HG03460 (cell line): ENCODE measurements at regions not wholly inside any gene's neighbourhood (a gene's known extent, or its start where the extent isn't known, plus 50 kb on each side); places are given as distances from the start of the nearest gene placed in this dataset.

Source experiments
- ATAC-seq: cut with Tn5 transposase; IDR thresholded peaks from one replicate; pipeline ENCODE4 v1.9.1; 2021; ENCODE audit not compliant: unreplicated experiment

DNA sequence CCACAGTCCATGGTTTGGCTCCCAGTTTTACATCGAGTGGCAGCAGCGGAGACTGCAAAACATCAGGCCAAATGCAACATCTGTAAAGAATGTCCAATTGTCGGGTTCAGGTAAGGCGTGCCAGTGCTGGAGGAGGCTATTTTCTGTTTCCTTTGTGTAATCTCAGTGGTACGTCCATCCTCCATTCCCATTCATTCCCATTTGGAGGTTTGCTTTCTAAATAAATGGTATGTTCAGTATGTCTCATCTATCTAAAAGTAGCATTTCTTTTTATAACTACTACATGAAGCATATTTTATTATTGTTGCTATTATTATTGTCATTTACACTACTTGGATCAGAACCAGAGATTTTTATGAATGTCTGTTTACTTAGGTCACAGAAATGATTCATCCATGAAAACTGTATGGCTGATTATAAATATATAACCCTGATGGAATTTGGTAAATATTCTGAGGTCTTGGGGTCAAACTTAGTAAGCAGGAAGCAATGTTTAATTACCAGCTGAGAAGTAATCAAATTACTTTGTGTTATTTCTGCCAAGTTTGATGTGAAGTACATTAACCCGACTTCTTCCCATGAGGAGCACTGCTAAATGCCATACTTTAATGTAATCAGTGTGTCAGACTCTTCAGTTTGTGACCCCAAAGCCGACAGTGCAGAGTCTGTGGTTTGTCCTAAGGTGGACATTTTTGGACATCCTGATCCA lies 512.9 kb downstream of the UTRN start:
- no peak for ATAC-seq

DNA sequence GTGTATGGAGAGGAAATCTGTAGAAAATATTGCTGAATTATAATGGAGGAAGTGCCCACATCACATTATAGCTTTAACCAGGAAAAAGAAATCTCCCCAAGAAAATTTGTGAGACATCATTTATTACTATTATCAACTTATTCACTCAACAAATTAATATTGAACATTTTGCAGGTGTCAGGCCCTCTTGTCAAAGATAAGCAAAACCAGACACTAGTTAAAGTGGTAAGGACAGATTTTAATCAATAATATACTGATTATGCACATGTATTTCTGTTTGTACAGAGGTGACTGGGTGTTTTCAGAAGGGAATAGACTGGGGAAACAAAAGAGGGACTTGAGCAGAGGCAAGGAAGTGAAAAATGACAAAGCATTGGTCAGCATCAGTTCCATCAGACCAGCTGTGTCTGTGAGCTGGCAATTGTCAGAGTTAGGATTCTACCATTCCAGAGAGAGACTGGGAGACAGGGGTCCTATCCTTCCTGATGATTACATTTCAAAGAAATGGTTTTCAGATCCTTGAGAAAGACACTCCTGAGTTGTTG lies 519.2 kb downstream of the UTRN start:
- no peak for ATAC-seq

DNA sequence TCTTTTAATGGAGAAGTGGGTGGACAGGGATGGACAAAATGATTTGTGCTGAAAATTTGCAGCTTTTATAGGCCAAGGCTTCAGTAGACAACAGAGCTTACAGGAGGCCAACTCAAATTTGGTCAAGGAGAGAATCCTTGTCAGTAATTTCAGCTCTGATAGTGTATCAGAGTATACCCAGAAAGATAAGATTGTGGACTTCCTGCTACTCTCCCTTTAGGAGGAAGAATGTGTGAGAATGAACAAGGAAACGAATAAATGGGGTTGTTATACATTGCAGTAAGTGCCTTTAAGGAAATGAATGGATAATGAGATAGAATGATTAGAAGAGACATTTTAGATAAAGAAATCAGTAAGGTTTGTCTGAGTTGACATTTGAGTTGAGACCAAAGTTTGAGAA lies 519.9 kb downstream of the UTRN start:
- no peak for ATAC-seq

DNA sequence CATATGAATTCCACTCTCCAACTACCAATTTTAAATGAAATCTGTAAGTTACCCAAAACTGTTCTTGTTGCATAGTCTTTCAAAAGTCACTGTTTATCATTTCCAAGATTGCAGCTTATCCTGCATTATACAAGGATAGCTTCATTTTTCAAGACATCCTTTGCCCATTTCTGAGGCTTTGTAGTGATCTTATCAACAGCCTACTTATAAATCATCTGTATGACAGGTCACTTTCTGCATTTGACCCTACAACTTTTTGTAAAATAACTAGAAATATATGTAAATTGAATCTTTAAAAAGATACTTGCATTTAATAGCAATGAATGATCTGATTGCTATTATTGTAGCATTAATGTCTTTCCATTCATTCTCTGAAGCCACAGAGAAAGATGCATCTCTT lies 521.1 kb downstream of the UTRN start:
- no peak for ATAC-seq

DNA sequence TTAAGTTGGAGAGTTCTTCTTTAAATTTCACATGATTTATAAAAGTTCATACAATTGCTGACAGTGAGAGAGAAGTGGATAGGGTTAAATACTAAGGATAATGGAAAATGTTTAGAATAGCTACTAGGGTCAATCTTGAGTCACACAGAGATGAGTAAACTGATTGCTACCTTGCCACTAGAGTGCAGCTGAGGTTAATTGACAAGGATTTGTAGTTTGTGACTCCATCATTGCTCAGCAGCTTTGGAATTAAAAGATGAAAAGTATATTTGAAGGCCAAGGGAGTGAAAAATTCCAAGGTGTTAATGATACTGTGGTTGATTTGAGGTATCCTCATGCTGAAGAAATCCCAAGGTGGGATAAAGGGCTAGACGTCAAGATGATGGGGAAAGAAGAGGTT lies 524.0 kb downstream of the UTRN start:
- no peak for ATAC-seq

DNA sequence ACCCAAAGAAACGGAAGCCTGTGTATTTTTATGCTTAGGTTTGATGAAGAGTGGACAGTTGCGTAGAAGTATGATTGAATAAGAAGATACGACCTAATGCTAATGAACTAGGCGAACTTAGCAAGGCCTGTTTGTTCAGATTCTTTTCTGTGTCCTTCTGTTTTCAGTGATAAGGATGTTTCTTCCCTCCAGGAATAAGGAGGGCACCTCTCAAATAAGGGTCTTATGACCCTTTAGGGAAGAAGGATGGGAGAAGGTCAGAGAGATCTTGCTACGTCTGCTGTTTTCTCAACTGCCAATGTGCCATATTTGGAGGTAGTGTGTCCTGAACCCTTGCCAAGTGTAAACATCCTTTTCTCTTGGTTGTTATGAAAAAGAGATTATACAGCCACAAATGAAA lies 524.8 kb downstream of the UTRN start:
- ATAC-seq: no peak

DNA sequence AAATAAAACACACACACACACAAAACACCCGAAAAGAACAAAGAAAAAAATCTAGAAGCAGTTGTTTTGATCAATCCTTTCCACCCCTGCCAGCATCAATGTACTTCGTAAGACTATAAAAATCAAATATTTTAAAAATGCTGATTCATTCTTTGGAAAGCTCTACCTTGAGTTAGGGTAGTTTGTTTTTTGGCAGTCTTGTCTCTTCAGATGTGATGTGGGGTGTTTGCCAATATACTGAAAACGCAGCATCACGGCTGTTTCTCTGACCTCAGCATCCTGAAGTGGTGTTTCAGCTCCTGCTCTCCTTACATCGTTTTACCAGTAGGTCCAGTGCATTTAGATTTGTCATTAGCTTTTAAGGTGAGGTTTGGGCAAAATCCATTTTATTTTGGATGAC lies 526.0 kb downstream of the UTRN start:
- no peak for ATAC-seq

DNA sequence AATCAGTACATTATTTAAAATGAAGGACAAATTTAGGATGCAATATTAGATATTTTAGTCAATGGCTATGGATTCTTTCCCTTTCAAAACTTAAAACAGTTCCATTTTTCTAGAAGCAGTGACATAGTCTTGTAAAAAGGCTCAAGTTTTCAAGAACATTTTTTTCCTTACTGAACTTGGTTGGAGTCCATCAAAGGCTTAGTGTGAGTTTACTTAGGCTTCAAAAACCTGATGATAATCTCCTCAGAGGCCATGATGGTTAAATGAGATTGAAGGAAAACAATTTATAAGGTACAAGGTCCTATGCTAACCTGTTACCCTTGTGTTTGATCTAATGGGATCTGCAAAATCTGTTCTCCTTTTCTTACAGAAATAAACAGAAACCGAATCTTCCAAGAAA lies 531.8 kb downstream of the UTRN start:
- ATAC-seq: no peak

DNA sequence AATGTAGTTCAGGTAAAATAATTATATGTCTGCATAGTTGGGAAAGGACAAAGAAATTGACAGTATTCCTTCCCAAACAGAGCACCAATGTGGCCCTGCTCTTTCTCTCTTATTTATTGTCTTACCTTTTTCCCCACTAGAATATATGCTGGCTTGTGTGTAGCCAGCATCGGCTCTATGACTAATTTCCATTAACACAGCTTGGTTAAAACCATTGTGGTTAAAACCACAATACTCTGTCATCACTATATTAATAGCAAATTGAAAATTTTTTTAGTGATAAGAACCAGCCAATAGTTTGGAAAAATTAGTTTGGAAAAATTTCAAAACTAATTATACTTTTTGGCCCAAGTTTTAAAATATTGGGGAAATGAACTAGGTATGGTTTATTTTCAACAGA lies 535.1 kb downstream of the UTRN start:
- no peak for ATAC-seq

DNA sequence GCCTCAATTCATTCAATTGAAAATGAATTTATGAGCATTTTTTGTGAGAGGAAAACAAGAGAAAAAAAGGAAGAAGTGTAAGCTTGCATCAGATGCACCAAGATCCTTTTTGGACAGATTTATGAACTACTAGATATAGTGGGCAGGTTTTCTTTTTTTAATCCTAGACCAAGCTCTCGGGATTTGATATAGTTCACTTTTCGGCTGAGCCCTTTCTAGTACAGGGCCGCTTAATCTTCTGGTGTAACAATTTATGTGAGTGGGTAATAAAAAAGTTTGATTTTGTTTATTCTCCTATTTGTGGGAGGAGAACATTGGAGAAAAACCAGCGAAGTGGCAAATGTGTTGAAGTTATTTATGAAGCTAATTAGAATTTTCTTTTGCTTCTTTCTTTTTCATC lies 538.0 kb downstream of the UTRN start:
- no peak for ATAC-seq

DNA sequence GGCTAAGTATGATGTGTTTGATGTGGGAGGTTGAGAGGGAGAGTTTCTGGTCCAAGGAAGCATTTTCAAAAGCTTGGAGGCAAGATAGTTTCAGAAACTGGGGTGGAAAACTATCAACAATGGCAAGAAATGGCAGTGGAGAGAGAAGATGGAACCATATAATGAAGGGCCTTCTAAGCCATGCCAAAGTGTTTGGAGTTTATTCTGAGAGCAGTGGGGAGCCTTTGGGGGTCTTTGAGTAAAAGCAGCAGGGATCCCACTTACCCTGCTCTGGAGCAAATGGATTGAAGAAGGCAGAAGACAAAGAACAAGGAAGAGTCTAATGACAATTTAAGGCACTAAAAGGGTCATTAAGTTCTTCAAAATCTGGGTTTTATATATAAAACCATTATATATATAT lies 538.9 kb downstream of the UTRN start:
- no peak for ATAC-seq

DNA sequence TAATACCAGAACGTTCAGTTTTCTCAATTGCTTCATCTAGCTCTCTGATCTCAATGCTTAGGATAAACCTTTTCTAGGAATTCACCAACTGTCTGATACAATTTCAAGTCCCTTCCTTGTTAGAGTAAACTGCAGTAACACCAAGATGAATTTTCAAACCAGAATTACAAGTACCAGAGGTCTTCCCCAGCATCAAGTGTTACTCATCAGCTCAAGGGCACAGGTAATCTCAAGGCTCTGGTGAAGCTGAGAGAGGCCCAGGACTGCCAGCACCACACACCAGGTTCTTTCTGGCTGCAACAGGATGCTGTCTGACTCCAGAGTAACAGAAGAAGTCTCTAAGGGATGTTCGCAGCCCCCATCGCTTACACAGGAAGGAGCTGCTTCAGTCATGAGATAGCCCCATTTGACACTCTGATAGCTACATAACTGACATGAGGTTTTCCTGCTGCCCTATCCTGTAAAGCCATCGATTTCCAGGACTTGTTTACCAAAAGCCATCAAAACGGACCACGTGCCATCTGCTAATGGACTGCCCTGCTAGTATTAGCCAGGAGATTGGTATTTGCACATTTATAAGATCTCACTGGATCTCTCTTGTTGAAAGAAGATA lies 549.4 kb downstream of the UTRN start:
- ATAC-seq: no peak

DNA sequence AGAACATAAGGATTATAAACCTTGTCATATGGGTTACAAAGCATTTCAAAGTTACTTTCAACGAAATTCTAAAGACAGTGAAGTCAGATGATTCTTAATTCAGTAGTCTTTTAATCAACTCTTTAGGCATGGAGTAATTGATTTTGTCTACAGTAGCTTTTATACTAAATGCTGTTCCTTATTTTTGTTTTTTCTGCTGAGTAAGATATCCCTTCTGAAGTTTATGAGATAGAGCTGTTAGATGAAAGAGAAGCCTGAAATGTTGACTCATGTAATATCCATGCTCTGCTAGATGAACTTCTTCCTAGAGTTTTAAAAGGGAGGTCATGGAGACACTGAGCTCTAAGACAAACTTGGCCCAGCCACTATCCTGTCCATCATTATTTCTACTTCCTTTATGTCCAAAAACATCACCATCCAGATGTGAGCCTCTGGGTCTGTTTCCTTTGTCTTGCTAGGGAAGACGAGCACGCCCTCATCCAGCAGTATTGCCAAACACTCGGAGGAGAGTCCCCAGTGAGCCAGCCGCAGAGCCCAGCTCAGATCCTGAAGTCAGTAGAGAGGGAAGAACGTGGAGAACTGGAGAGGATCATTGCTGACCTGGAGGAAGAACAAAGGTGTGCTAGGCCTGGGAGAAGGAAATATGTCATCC lies 550.3 kb downstream of the UTRN start:
- ATAC-seq: no peak

DNA sequence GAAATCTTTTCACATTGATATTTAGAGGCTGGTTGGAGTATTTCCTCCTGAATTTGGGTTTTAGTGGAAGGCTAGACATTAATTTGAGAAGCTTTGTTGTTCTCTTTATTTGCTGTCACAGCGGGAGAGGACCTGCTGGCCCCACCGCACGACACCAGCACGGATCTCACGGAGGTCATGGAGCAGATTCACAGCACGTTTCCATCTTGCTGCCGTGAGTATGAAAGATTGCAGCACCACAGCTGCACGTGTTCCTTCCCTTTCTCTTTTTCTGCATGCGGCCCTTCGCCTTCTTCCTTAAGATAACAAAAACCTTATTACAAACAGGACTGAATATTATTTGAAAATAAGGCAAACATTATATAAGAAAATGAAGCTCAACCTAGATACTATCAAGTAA lies 555.5 kb downstream of the UTRN start:
- no peak for ATAC-seq

DNA sequence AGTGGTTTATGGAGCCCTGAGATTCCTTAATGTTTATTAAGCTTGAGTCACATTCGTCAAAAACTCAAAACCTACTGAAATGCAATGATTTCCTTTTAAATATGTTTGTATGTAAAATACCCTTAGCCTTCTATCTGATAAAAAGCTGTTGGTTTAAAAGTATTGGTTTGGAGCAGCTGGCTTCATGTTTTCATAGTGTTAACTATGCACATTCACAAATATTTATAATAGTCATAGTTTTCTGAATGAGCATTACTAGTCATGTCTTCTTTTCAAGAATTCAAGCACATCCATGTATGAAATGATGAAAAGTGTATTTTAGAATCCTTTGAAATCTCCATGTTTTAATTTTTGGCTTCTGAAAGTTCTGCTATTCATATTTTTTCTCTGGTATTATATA lies 558.6 kb downstream of the UTRN start:
- ATAC-seq: no peak

DNA sequence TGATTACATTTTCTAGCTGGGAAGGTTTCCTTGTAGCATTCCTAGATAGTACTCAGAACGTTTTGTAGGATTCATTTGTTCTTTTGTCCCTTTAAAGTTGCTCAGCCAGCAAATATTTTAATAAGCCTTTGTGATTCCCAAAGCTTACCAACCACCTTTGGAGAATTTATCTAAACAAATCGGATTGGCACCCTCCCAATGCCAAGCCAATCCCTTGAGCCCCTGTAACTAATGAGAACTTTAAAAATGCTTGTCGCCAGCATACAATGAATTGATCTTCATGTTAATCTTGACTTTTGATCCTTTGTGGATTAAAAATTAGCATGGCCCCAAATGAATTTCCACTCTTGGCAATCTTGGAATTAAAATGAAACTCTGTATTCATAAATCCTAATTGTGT lies 559.5 kb downstream of the UTRN start:
- no peak for ATAC-seq

DNA sequence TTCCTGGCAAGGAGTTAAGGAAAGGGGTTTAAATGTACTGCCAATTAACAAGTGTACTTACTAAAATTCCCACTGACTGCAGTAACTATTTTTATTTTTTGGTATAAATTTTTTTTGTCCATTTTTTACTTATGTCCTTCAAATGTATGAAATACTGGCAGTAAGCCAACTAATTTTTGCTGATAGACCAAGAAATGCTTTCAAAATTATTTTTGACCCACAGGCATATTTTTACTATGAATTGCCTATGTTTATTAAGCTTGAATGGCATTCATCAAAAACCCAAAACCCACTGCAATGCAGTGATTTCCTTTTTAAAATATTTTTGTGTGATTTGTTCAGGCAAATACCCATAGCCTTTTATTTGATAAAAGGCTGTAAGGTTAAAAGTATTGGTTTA lies 560.1 kb downstream of the UTRN start:
- ATAC-seq: no peak

DNA sequence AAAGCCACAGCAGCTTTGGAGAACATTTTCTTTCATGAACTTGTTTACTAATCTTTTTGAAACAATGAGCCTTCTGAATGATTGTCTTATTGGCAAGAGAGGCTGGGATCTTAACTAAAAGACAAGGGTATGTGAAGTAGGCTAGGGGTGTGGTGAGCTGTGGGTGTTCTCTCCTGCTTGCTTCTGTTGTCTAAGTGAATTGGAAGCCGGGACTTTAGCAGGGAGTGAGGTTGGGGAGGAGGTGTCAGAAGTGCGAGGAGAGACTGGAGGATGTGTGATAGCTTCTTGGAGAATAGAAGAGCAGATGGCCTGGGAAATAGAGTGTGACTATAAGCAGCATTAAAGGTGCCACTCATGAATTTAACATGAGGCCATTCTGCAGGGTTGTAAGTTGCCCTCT lies 562.8 kb downstream of the UTRN start:
- ATAC-seq: no peak

DNA sequence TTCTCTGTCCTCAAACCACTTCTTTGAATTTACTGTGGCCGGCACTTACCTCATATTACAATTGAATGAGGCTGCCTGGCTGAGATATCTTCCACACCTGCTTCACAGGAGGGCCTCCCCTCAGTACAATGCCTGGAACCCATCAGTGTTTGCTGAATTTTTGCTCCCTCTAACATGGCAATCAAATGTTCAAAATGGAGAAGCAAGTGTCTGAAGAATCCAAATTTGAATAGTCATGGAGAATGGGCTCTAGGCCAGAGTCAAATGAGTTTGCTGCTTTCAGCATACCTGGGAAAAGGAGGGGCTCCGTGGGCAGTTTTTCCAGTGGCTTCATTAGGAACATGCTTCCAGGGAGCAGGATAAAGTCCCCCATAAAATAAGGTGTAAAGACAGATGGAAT lies 564.8 kb downstream of the UTRN start:
- no peak for ATAC-seq

DNA sequence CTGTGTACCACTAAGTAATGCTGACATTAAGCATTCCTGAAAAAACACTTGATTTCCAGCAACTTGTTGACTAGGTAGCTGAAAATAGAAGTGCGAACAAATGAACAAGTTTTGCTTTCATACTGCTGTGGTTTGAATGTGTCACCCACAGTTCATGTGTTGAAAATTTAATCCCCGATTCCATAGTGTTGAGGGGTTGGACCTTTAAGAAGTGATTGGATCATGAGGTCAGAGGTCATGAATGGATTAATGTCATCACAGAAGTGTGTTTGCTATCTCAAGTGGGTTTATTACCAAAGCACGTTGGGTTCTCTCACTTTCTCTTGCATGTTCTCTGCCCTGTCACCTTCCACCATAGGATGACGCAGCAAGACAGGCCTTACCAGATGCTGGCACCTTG lies 568.5 kb downstream of the UTRN start:
- no peak for ATAC-seq

DNA sequence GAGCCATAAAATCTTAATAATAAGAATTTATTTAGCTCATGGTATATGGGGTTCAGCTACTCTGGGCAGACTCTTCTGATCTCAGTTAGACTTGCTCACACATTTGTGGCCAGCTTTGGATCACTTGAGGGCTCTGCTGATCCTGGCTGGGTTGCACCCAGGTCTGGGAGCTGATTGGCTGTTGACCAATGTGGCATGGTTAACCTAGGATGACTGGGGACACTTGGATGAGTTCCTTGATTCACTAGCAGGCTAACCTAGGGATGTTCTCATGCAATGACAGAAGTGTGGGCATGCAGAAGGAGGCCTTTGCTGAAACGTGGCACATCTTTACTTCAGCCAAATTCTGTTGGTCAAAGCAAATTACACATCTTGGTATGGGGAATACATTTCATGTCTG lies 569.5 kb downstream of the UTRN start:
- no peak for ATAC-seq

DNA sequence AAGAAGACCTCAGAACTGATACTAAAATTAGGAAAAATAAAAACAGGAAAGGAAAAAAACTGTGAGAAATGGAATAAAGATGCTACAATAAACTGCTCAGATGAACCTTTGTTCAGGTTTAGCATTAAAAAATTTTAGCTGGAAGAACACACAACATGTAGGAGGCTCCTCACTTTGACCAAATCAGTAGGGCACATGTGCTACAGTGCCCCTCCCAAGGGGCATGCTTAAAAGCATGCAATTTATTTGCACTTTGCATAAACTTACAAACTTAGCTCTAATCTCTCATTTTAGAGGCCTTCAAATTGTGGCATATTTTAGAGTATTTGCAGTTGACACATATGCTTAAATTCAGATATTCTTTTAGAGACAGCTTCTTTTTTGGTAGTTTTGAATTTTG lies 570.2 kb downstream of the UTRN start:
- no peak for ATAC-seq
